ENCODE measurements at regions not wholly inside any gene's neighbourhood (a gene's known extent, or its start where the extent isn't known, plus 50 kb on each side); places are given as distances from the start of the nearest gene placed in this dataset.

DNA sequence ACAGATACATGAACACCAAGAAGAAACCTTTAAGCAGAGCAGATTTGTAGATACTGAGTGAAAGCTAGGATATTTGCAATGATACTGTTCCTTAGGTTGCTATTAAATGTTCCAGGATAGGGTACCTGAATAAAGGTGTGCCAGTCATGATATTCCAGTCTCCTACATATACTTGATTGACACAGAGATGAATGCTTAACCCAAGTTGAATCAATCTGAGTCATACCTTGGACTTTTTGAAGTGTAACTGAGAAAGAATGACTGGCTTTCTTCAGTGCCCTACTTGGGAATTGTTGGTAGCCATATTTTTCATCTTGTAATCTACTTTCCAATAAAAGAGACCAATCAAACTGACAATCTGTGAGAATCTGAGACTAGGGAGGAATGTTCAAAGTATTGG, 805.7 kb upstream of the GHITM start:
- ATAC-seq = no peak
- Mint-ChIP-seq H3K27ac (no peak overlapping the region), H3K4me1 (no peaks in the 10 kb centered on the region), H3K4me3 (no peak overlapping the region), H3K36me3 (no peaks in the 10 kb centered on the region), H3K27me3 (no peaks in the 10 kb centered on the region), H3K9me3 (peaks cover under 1% of the 10 kb centered on the region)

DNA sequence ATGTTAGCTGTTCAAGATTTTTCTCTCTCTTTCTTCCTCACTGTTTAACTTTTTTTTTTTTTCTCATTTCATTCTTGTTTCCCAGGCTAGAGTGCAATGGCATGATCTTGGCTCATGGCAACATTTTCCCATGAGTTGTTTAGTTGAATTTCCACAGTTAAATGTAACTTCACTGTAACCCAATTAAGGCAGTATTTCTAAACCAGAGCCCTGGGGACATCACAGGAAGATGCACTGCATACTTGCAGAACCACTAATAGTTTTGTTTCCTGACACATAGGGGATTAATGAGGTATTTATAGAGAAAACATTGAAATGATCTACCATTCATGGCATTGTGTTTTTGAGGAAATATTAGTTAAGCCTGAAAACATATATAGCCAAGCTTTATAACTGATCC, 795.6 kb upstream of the GHITM start:
- no peak overlapping the region for H3K4me3 Mint-ChIP-seq
- no peaks in the 10 kb centered on the region for H3K4me1 Mint-ChIP-seq
- H3K36me3 Mint-ChIP-seq = no peaks in the 10 kb centered on the region
- peaks cover 12% of the 10 kb centered on the region for H3K9me3 Mint-ChIP-seq
- no peaks in the 10 kb centered on the region for H3K27me3 Mint-ChIP-seq
- ATAC-seq = no peak
- H3K27ac Mint-ChIP-seq = no peak overlapping the region

DNA sequence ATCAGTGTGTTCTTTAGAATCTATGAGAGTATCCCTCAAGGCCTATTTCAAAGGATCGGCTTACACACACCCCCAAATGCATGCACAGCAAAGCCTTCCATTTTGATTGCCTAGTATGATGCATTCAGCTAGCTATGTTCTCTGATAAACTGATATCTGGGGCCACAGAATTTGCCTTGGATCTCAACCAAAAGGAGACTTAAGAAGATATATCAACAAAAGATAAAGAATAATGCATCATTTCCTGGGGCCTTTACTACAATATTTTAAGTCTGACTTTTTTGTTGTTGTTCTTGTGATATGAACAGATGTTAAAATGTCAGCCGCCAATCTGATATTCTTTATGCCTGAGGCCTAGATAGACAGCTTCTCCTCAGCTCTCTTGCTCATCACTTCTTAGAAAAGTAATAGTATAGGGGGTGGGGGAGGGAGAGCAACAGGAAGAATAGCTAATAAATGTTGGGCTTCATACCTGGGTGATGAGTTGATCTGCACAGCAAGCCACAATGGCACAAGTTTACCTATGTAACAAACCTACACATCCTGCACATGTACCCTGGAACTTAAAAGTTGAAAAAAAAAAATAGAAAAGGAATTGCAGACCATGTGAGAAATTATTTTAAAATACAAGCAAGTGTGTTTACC, 792.9 kb upstream of the GHITM start:
- Mint-ChIP-seq H3K4me3 (no peak overlapping the region), H3K36me3 (no peaks in the 10 kb centered on the region), H3K9me3 (peaks cover 3% of the 10 kb centered on the region), H3K4me1 (no peaks in the 10 kb centered on the region), H3K27ac (no peak overlapping the region), H3K27me3 (no peaks in the 10 kb centered on the region)
- no peak for ATAC-seq

DNA sequence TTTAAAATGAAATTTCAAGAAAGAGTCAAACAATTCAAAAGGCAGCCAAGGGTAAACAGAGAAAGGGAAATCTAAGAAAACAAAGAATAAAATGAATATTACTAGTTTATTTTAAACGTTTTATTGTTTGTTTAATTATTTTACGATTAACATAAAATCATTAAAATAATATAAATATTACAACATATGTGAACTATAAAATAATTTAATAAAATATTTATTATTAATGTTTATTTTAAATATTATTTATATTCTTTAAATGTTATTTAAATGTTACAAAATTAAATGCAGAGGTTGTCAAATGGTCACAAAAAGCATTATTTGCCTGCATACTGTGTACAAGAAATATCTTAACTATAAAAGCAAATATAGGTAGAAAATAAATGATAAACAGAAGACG, 786.7 kb upstream of the GHITM start:
- Mint-ChIP-seq H3K4me3 (no peak overlapping the region), H3K27me3 (no peaks in the 10 kb centered on the region), H3K27ac (no peak overlapping the region), H3K36me3 (no peaks in the 10 kb centered on the region), H3K9me3 (peaks cover 10% of the 10 kb centered on the region), H3K4me1 (no peaks in the 10 kb centered on the region)
- ATAC-seq = no peak

DNA sequence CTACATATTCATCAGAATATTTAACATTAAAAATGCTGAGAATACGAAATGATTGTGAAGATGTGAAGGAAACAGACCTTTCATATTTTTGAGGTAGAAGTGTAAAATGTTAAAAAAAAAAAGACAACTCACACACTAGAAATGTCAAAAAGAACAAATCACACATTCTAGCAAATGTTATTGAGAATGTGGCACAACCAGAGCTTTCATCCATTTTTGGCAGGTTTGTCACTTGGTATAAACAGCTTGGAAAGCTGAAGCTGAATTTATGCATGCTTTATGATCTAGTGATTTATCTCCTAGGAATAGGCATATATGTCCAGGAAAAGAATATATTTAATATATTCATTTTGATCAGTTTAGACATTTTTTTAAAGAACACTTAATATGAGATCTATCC, 784.9 kb upstream of the GHITM start:
- ATAC-seq = no peak
- Mint-ChIP-seq H3K36me3 (no peaks in the 10 kb centered on the region), H3K9me3 (peaks cover 13% of the 10 kb centered on the region), H3K27me3 (no peaks in the 10 kb centered on the region), H3K27ac (no peak overlapping the region), H3K4me3 (no peak overlapping the region), H3K4me1 (no peaks in the 10 kb centered on the region)

DNA sequence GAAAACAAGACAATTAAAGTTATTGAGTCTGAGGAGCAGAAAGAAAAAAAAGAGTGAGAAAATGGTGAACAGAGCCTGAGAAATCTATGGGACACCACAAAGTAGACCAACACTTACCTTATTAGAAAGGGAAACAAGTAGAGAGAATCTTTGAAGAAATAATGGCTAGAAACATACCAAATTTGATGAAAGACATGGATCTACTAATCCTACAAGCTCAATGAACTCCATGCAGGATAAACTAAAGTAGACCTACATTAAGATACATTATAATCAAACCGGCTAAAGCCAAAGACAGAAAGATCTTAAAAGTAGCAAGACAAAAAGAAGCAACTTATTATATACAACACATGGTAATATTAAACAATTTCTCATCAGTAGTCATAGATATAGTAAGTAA, 782.3 kb upstream of the GHITM start:
- ATAC-seq = no peak
- Mint-ChIP-seq H3K9me3 (peaks cover 10% of the 10 kb centered on the region), H3K27me3 (no peaks in the 10 kb centered on the region), H3K4me1 (no peaks in the 10 kb centered on the region), H3K36me3 (no peaks in the 10 kb centered on the region), H3K27ac (no peak overlapping the region), H3K4me3 (no peak overlapping the region)

DNA sequence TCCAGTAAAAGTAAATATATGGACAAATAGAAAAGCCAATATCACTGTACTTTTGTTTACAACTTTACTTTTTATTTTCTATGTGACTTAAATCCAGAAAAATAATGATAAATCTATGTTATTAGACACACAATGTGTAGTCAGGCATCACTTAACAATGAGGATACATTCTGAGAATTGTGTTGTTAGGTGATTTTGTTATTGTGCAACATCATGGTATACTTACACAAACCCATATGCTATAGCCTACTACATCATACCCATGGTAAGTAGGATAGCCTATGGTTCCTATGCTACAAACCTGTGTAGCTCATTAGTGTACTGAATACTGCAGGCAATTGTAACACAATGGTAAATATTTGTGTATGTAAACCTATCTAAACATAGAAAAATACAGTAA, 781.7 kb upstream of the GHITM start:
- Mint-ChIP-seq H3K9me3 (peaks cover 10% of the 10 kb centered on the region), H3K36me3 (no peaks in the 10 kb centered on the region), H3K27me3 (no peaks in the 10 kb centered on the region), H3K4me3 (no peak overlapping the region), H3K4me1 (no peaks in the 10 kb centered on the region), H3K27ac (no peak overlapping the region)
- ATAC-seq = no peak

DNA sequence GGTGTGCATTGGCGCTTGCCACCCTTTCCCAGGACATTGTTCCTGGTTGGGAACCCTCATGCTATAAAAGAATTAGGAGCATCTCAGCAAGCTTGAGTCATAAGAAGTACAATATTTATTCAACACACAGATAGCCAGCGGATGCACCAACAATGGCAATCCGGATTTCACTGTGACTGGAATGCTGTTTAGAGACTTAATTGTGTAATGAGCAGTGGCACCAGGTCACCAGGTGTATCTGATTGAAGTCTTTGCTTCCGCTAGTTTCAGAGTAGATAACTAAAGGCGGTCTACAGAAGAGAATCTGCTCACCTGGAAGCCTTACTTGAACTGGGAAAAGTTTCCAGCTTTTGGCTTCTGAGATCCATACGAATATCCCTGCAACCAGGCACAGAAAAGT, 772.3 kb upstream of the GHITM start:
- ATAC-seq = no peak
- Mint-ChIP-seq H3K36me3 (no peaks in the 10 kb centered on the region), H3K4me1 (no peaks in the 10 kb centered on the region), H3K9me3 (peaks cover 7% of the 10 kb centered on the region), H3K27ac (no peak overlapping the region), H3K27me3 (no peaks in the 10 kb centered on the region), H3K4me3 (no peak overlapping the region)

DNA sequence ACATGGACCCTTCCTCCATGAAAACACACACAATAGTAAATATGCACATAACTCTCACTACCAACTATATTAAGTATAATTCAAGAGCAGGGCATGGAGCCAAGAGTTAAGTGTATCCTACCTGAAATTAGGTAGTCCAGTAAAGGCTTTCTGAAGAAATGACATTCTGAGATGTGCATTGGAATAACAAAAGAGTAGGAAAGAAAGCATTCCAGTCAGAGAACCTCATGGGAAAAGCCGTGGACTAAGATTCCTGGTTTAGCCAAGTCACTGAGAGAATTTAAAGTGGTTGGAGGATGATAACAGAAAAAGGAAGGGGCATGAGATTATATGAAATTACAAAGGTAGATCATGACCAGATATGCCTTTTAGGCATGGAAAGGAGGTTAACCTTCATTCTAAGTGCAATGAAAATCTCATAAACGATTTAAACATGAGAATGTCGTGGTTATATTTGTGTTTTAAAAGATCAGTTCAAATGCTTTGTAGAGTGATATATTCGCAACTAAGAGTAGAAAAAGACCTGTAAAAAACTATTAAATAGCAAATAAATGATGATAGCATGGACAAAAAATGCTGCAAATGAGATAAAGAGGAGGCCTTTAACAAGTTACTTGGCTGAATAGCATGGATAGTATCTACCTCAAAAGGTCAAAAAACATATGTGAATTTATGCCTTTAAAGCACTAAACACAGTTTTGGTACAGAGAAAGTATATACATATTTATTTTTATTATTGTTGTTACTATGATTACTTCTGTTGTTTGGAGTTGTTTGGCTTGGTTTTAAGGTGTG, 767.4 kb upstream of the GHITM start:
- peaks cover 4% of the 10 kb centered on the region for H3K9me3 Mint-ChIP-seq
- H3K27me3 Mint-ChIP-seq = no peaks in the 10 kb centered on the region
- no peaks in the 10 kb centered on the region for H3K4me1 Mint-ChIP-seq
- no peaks in the 10 kb centered on the region for H3K36me3 Mint-ChIP-seq
- no peak overlapping the region for H3K4me3 Mint-ChIP-seq
- ATAC-seq = no peak
- no peak overlapping the region for H3K27ac Mint-ChIP-seq

DNA sequence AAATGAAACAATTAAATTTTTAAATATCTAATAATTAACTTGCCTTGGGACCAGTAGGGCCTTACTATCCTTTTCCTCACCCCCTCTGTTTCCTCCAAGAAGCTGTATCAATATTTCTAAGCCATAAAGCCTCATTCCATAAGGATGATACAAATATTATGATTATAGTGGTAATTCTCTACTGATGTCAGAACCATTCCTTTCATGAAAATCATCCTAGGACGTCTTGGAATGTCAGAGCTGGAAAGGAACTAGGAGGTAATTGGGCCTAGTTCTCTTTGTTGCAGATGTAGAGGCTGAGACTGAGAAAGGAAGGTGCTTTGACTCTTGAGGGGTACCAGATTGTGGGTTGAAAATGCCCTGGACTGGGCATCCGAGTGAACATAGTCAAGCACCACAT, 766.7 kb upstream of the GHITM start:
- Mint-ChIP-seq H3K36me3 (no peaks in the 10 kb centered on the region), H3K27ac (no peak overlapping the region), H3K4me1 (no peaks in the 10 kb centered on the region), H3K9me3 (peaks cover 4% of the 10 kb centered on the region), H3K4me3 (no peak overlapping the region), H3K27me3 (no peaks in the 10 kb centered on the region)
- ATAC-seq = no peak

DNA sequence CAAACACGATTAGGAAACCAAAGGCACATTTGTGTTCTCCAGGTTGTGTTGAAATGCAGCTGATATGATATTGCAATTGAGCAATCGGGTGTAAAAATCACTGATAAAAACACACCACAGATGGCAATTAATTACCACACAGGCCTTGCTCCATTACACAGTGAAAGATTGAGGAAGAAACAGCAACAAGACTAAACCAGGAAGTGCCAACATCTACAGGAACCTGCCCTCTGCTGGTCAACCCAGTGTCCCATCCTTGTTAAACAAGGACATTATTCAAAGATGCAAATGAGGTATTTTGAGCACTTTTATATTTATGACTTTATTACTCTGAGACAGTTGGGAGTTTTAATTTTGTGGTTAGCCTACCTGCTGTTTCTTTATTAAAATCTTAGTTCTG, 765.6 kb upstream of the GHITM start:
- Mint-ChIP-seq H3K9me3 (peaks cover 4% of the 10 kb centered on the region), H3K36me3 (no peaks in the 10 kb centered on the region), H3K4me3 (no peak overlapping the region), H3K4me1 (no peaks in the 10 kb centered on the region), H3K27ac (no peak overlapping the region), H3K27me3 (no peaks in the 10 kb centered on the region)
- no peak for ATAC-seq

DNA sequence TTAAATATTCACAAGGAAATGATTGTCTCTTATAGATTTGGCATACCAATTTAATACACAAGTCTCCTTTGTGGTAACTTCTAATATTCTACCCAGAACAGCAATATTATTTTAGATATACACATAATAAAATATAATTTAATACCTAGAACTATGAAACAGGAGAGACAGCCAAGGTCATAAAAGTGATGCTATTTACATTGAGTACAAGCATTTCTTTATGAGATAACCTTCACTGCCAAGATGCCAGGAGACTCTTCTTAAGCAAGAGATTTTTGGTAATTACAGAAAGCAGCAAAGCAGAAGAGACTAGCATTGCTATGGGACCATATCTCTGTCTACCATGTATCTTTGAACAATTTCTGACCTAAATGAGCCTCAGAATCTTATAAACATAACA, 764.6 kb upstream of the GHITM start:
- no peak overlapping the region for H3K4me3 Mint-ChIP-seq
- H3K27me3 Mint-ChIP-seq = no peaks in the 10 kb centered on the region
- no peaks in the 10 kb centered on the region for H3K4me1 Mint-ChIP-seq
- H3K27ac Mint-ChIP-seq = no peak overlapping the region
- H3K36me3 Mint-ChIP-seq = no peaks in the 10 kb centered on the region
- H3K9me3 Mint-ChIP-seq = peaks cover 2% of the 10 kb centered on the region
- no peak for ATAC-seq

DNA sequence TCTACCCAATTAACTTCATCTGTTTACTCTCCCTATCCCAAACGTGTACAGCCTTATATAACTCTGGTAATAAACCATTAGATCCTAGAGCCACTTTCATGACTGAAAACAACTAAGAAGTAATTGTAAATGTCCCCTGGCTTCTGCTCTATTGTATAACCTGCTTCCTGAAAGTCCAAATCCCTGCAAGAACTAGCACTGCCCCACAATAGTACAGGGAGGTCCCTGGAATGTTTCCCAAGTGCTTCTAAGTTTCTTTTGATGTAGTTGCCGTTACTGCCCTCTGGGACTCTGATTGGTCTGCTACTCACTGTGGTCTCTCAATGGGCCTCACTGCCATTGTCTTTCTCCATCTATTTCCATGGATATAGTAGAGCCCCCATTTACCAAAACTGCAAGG, 764.0 kb upstream of the GHITM start:
- Mint-ChIP-seq H3K36me3 (no peaks in the 10 kb centered on the region), H3K4me3 (no peak overlapping the region), H3K27me3 (no peaks in the 10 kb centered on the region), H3K4me1 (no peaks in the 10 kb centered on the region), H3K27ac (no peak overlapping the region), H3K9me3 (no peaks in the 10 kb centered on the region)
- no peak for ATAC-seq

DNA sequence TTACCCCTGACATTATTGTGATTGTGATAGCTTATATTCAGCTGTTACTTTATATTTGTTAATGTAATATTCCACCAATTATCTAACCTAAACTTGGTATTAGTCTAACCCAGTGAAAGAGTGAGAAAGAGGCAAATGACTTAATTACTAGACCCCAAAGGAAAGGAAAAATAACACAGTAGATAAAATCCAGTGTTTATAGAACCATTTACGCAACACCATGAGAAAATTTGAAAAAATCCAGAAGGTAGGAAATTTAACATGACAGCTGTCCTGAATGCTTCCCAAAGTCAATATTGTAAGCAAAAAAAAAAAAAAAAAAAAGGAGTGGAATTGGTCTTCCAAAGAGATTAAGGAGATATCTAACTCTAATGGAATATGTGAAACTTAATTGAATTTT, 741.5 kb upstream of the GHITM start:
- H3K36me3 Mint-ChIP-seq = no peaks in the 10 kb centered on the region
- no peak overlapping the region for H3K27ac Mint-ChIP-seq
- H3K9me3 Mint-ChIP-seq = peaks cover 3% of the 10 kb centered on the region

DNA sequence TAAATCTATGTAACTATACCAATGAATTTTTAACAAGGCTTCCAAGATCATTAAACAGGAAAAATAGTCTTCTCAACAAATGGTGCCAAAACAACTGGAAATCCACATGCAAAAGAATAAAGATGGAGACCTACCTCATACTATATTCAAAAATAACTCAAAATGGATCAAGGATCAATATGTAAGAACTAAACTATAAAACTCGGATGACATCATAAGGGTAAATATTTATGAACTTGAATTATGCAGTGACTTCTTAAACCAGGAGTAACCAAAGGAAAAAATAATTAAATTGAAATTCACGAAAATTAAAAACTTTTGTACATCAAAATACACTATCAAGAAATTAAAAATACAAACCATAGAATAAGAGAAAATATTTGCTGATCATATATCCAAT, 728.7 kb upstream of the GHITM start:
- ATAC-seq = no peak
- no peaks in the 10 kb centered on the region for H3K4me1 Mint-ChIP-seq
- no peak overlapping the region for H3K27ac Mint-ChIP-seq
- H3K4me3 Mint-ChIP-seq = no peak overlapping the region
- H3K27me3 Mint-ChIP-seq = no peaks in the 10 kb centered on the region
- H3K9me3 Mint-ChIP-seq = no peaks in the 10 kb centered on the region
- no peaks in the 10 kb centered on the region for H3K36me3 Mint-ChIP-seq

More for the DNA sequence above, 741.5 kb upstream of the GHITM start:
- H3K4me3 Mint-ChIP-seq = no peak overlapping the region
- no peaks in the 10 kb centered on the region for H3K27me3 Mint-ChIP-seq
- H3K4me1 Mint-ChIP-seq = no peaks in the 10 kb centered on the region
- no peak for ATAC-seq

DNA sequence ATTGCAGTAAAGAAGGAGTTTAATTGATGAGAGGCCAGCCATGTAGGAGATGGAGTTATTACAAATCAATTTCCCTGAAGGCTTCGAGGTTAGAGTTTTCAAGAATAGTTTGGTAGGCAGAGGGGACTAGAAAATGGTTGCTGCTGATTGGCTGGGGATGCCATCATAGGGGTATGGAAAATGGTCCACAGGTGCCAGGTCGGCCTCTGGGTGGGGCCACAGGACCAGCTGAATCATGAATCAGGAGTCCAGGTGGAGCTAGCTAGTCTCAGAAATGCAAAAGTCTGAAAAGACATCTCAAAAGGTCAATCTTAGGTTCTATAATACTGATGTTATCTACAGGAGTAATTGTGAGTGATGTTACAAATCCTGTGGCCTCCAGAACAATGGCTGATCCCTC, 714.0 kb upstream of the GHITM start:
- H3K4me1 Mint-ChIP-seq = no peaks in the 10 kb centered on the region
- H3K27me3 Mint-ChIP-seq = no peaks in the 10 kb centered on the region
- H3K36me3 Mint-ChIP-seq = no peaks in the 10 kb centered on the region
- no peak for ATAC-seq
- H3K9me3 Mint-ChIP-seq = peaks cover 3% of the 10 kb centered on the region
- no peak overlapping the region for H3K4me3 Mint-ChIP-seq
- no peak overlapping the region for H3K27ac Mint-ChIP-seq
